CD4-positive, alpha-beta T cell (primary cell): ENCODE measurements at regions not wholly inside any gene's neighbourhood (a gene's known extent, or its start where the extent isn't known, plus 50 kb on each side); places are given as distances from the start of the nearest gene placed in this dataset.

Experiments
- ATAC-seq: fragments of 200-7000 bp; cut with Tn5 transposase; one replicate; pipeline ENCODE4 v1.10.0; 2022; ENCODE audit warnings: mild to moderate bottlenecking; ENCODE audit not compliant: poor library complexity
- CTCF ChIA-PET: fragments of 350-600 bp; sonication (Branson Sonifier 250); formaldehyde crosslinking; loops from one replicate; lab custom pipeline; 2021; ENCODE audit warnings: antibody characterized with exemption, inconsistent platforms; lab: Charles Lee
- POLR2A ChIA-PET: fragments of 350-600 bp; sonication (Branson Sonifier 250); formaldehyde crosslinking; loops from one replicate; lab custom pipeline; 2021; ENCODE audit warnings: antibody characterized with exemption, inconsistent platforms; lab: Charles Lee
- DNase-seq, 14 experiments: peaks; one replicate each; pipeline ENCODE4 v3.0.0-alpha.2; 2013 to 2020; ENCODE audit warnings: mixed read lengths in 2 of 14
- H3K27ac ChIP-seq, 2 donors: one replicate each; pipeline versions ENCODE4 v1.5.1 to v1.7.0; 2013; ENCODE audit warnings: low read length in 2 of 2, low read depth in 1 of 2, mild to moderate bottlenecking in 1 of 2
- H3K27me3 ChIP-seq, 2 experiments: 1 replicate in 1 of 2; 2 replicates in 1 of 2; pipeline versions ENCODE4 v1.6.1 to v1.7.0; 2013; ENCODE audit warnings: low read length in 2 of 2, control low read depth in 1 of 2, mild to moderate bottlenecking in 1 of 2, moderate library complexity in 1 of 2; ENCODE audit not compliant: insufficient read depth in 2 of 2, control insufficient read depth in 1 of 2
- H3K36me3 ChIP-seq: one replicate; pipeline ENCODE4 v1.6.1; 2013; ENCODE audit warnings: low read length, control low read depth; ENCODE audit not compliant: insufficient read depth
- H3K4me1 ChIP-seq: one replicate; pipeline ENCODE4 v1.6.1; 2013; ENCODE audit warnings: low read length, control low read depth; ENCODE audit not compliant: insufficient read depth
- H3K4me3 ChIP-seq: one replicate; pipeline ENCODE4 v1.5.1; 2013; ENCODE audit warnings: mild to moderate bottlenecking, low read length, moderate library complexity
- H3K9me3 ChIP-seq, 2 experiments: 1 replicate in 1 of 2; 2 replicates in 1 of 2; pipeline versions ENCODE4 v1.6.1 to v1.7.0; 2013; ENCODE audit warnings: low read length in 2 of 2, mild to moderate bottlenecking in 2 of 2, control low read depth in 1 of 2, moderate library complexity in 1 of 2; ENCODE audit not compliant: control insufficient read depth in 1 of 2, insufficient read depth in 1 of 2
- H3K27ac Mint-ChIP-seq: one replicate; pipeline ENCODE4 v1.8.0; 2020; ENCODE audit warnings: mixed read lengths
- H3K27me3 Mint-ChIP-seq: one replicate; pipeline ENCODE4 v1.8.0; 2021; ENCODE audit warnings: mixed read lengths
- H3K36me3 Mint-ChIP-seq: one replicate; pipeline ENCODE4 v1.8.0; 2021; ENCODE audit warnings: low read depth, mixed read lengths
- H3K4me1 Mint-ChIP-seq: one replicate; pipeline ENCODE4 v1.8.0; 2021; ENCODE audit warnings: low read depth, mixed read lengths
- H3K4me3 Mint-ChIP-seq: one replicate; pipeline ENCODE4 v1.8.0; 2020; ENCODE audit warnings: mild to moderate bottlenecking, mixed read lengths
- H3K9me3 Mint-ChIP-seq: one replicate; pipeline ENCODE4 v1.8.0; 2020; ENCODE audit warnings: mixed read lengths
- CTCF ChIP-seq: fragments of 200-600 bp; IDR thresholded peaks from one replicate; pipeline ENCODE4 v1.8.0; 2022; ENCODE audit warnings: antibody characterized with exemption, mild to moderate bottlenecking
- intact Hi-C, 2 experiments: fragments of 100-400 bp; cut with DNase I in 1 of 2; cut with micrococcal nuclease in 1 of 2; formaldehyde crosslinking; loops; one replicate each; pipeline versions ENCODE4 v1.15.1 to v1.9.0; 2023 to 2025; cut with DNase I, micrococcal nuclease

GRCh38 chr11:37371346-37371970 lies 773.4 kb upstream of the RAG2 start:
- H3K27me3 ChIP-seq = no peaks in the 10 kb centered on the region
- no peaks in the 10 kb centered on the region for H3K4me1 Mint-ChIP-seq
- intact Hi-C loops = no loop called here
- H3K36me3 ChIP-seq = no peaks in the 10 kb centered on the region
- ChIA-PET CTCF (no interaction called here), POLR2A (no interaction called here)
- H3K27ac Mint-ChIP-seq = no peak overlapping the region
- no peak overlapping the region for H3K27ac ChIP-seq
- peaks cover 0 to 8% of the 10 kb centered on the region in 2 experiments for H3K9me3 ChIP-seq
- H3K36me3 Mint-ChIP-seq = no peaks in the 10 kb centered on the region
- no peak overlapping the region for H3K4me3 Mint-ChIP-seq
- no peaks in the 10 kb centered on the region for H3K4me1 ChIP-seq
- no peak overlapping the region for H3K4me3 ChIP-seq
- no peak for TF ChIP-seq CTCF
- H3K27me3 Mint-ChIP-seq = no peaks in the 10 kb centered on the region
- ATAC-seq = no peak
- H3K9me3 Mint-ChIP-seq = peaks cover 20% of the 10 kb centered on the region
- DNase-seq = no peak

DNA sequence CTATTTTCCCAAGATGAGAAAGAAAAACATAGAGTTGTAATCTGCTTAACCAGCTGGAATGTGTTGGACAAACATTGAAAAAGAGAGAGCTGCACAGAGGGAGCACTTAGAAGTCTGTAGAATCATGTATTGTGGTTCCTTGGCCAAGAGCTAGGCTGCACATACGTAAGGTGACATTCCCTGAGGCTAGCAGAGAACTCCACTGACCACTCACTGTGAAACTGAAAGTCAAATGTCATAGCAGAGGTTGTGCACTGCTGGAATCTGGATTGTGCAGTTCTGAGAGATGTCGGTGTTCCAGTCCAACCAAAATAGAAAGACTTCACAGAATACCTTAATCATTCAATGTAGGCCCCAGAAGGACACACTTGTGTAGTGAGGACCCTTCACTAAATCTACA lies 772.8 kb upstream of the RAG2 start:
- Mint-ChIP-seq H3K27ac (no peak overlapping the region), H3K4me1 (no peaks in the 10 kb centered on the region), H3K4me3 (no peak overlapping the region), H3K27me3 (no peaks in the 10 kb centered on the region), H3K36me3 (no peaks in the 10 kb centered on the region), H3K9me3 (peaks cover 16% of the 10 kb centered on the region)
- DNase-seq (no peak), ATAC-seq (no peak)
- Histone ChIP-seq H3K4me1 (no peaks in the 10 kb centered on the region), H3K4me3 (no peak overlapping the region), H3K9me3 (peaks cover 0 to 4% of the 10 kb centered on the region in 2 experiments), H3K27ac (no peak overlapping the region), H3K36me3 (no peaks in the 10 kb centered on the region), H3K27me3 (no peaks in the 10 kb centered on the region)
- intact Hi-C loops = no loop called here
- no peak for TF ChIP-seq CTCF
- ChIA-PET CTCF (no interaction called here), POLR2A (no interaction called here)

- ATAC-seq (no peak), DNase-seq (no peak)
- Histone ChIP-seq H3K27me3 (no peaks in the 10 kb centered on the region), H3K27ac (no peak overlapping the region), H3K36me3 (no peaks in the 10 kb centered on the region), H3K4me1 (no peaks in the 10 kb centered on the region), H3K9me3 (peaks cover 5 to 7% of the 10 kb centered on the region in 2 experiments), H3K4me3 (no peak overlapping the region)
- no peak overlapping the region for H3K27ac Mint-ChIP-seq
- POLR2A ChIA-PET = no interaction called here
- H3K4me3 Mint-ChIP-seq = no peak overlapping the region
- H3K27me3 Mint-ChIP-seq = no peaks in the 10 kb centered on the region
- intact Hi-C loops = no loop called here
- CTCF ChIA-PET = no interaction called here
- no peaks in the 10 kb centered on the region for H3K4me1 Mint-ChIP-seq
- peaks cover 10% of the 10 kb centered on the region for H3K9me3 Mint-ChIP-seq
- TF ChIP-seq CTCF = no peak
- no peaks in the 10 kb centered on the region for H3K36me3 Mint-ChIP-seq
These were observed 766.3 kb upstream of the RAG2 start for GRCh38 chr11:37364246-37364839.
